RWPE1 (cell line): ENCODE measurements at regions not wholly inside any gene's neighbourhood (a gene's known extent, or its start where the extent isn't known, plus 50 kb on each side); places are given as distances from the start of the nearest gene placed in this dataset.
A peak's percentile ranks its signal among the peaks of the same experiment; 100 is the strongest.

Source experiments
- CTCF ChIA-PET: fragments of 350-600 bp; sonication (Branson Sonifier 250); formaldehyde crosslinking; extraction: SDS; loops from one replicate; lab custom pipeline; 2021; lab: Yijun Ruan, JAX
- POLR2A ChIA-PET: fragments of 400-600 bp; formaldehyde crosslinking; extraction: SDS; loops from one replicate; lab custom pipeline; 2020; ENCODE audit warnings: antibody characterized with exemption; ENCODE audit not compliant: low non-redundant PET; lab: Yijun Ruan, JAX
- DNase-seq: peaks from one replicate; pipeline ENCODE4 v3.0.0; 2012; ENCODE audit warnings: low spot score
- H3K27ac ChIP-seq: fragments of 450-650 bp; 2 replicates; pipeline ENCODE4 v1.5.1; 2017
- TF ChIP-seq, protein P1 (sequence below): fragments of 450-650 bp; conservative IDR thresholded peaks from 2 replicates; pipeline ENCODE4 v1.5.1; 2017; ENCODE audit warnings: low read depth, mild to moderate bottlenecking

- ChIA-PET CTCF (no interaction called here), POLR2A (no interaction called here)
- TF ChIP-seq, protein P1, sequence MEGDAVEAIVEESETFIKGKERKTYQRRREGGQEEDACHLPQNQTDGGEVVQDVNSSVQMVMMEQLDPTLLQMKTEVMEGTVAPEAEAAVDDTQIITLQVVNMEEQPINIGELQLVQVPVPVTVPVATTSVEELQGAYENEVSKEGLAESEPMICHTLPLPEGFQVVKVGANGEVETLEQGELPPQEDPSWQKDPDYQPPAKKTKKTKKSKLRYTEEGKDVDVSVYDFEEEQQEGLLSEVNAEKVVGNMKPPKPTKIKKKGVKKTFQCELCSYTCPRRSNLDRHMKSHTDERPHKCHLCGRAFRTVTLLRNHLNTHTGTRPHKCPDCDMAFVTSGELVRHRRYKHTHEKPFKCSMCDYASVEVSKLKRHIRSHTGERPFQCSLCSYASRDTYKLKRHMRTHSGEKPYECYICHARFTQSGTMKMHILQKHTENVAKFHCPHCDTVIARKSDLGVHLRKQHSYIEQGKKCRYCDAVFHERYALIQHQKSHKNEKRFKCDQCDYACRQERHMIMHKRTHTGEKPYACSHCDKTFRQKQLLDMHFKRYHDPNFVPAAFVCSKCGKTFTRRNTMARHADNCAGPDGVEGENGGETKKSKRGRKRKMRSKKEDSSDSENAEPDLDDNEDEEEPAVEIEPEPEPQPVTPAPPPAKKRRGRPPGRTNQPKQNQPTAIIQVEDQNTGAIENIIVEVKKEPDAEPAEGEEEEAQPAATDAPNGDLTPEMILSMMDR: no peak
- H3K27ac ChIP-seq: no peak overlapping the region
- no peak for DNase-seq
These were observed 436.5 kb upstream of the DAB1 start for GRCh38 chr1:57860325-57860724.

GRCh38 chr1:57858740-57859139 lies 434.9 kb upstream of the DAB1 start:
- H3K27ac ChIP-seq: no peak overlapping the region
- ChIA-PET POLR2A (no interaction called here), CTCF (no interaction called here)
- TF ChIP-seq, protein P1: no peak
- no peak for DNase-seq

DNA sequence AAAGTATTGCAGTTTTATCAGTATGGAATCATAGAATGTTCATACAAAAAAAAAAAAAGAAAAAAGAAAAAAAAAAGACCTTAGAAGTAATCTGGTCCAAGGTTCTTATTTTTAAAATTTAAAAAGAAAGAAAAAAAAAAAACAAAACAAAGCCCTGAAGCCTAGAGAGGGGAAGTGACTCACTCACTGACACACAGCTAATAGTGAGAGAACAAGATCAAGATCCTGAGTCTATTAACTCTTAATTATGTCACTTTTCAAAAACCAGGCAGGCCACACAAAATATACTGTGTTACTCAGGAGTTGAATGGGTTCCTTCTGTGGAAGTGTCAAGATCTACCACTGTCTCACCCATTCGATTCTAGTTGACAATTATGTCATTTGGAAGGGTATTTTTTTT lies 433.9 kb upstream of the DAB1 start:
- ChIA-PET CTCF (interaction anchor here (0.8 kb wide), 1 partner anchor 65 kb away, joined by 5 read pairs; no protein-coding TSS in a partner anchor), POLR2A (no interaction called here)

DNA sequence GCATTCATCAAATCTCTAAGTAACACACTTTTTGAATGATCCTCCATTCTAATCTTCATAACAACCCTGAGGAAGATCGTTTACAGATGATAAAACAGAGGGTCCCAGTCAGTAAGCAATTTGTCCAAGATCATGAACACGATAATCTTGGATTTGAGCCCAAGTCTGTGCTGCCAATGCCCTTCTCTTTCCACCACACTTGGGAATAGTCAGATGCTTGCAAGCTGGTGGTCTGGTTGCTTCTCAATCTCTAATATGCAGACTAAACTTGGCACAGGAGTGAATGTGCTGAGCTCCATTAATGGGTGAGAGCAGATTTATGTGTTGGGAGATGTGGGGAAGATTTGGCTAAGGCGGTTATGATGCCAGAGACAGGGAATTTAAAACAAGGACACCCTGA lies 430.6 kb upstream of the DAB1 start:
- CTCF ChIA-PET: no interaction called here
- H3K27ac ChIP-seq: no peak overlapping the region
- DNase-seq: no peak
- TF ChIP-seq, protein P1: no peak
- POLR2A ChIA-PET: no interaction called here

More for the DNA sequence above, 433.9 kb upstream of the DAB1 start:
- DNase-seq: peak; percentile 42
- no peak overlapping the region for H3K27ac ChIP-seq
- TF ChIP-seq, protein P1: no peak

DNA sequence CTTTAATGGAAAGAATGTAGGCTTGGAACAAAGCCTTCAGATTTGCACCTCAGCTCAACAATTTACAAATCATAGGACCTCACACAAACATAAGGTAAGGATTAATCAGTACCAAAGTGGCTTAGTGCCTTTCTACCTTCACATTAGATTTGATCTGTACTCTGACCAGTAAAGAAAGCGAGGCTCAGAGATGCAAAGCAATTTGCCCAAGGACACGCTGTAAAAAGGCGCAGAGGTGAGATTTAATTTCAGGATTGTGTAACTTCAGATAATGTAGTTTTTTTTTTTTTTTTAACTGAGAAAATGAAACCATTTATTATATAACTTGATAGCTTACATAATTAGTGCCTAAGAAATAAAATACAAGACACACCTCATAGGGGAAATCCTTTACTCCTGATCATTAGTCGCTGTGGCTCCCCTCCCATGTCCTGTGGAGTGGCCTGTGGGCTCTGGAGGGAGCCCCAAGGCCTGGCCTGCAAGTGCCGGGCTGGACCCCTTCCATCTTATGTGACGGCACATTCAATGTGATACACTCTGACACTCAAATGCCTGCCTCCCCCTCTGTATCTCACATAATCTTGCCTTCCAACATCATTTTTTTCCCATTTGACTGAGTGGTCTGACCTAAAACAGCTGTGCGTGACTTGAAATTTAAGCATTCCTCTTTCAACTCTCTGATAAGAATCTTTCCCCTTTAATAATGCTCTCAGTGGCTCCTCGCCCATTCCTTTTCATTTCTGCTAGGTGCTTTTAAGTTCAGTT lies 426.5 kb upstream of the DAB1 start:
- TF ChIP-seq, protein P1: no peak
- CTCF ChIA-PET: interaction anchor here (0.5 to 0.7 kb wide), 2 partner anchors 22 to 423 kb away, joined by 3 read pairs; no protein-coding TSS in a partner anchor
- no peak for DNase-seq
- POLR2A ChIA-PET: no interaction called here
- no peak overlapping the region for H3K27ac ChIP-seq

DNA sequence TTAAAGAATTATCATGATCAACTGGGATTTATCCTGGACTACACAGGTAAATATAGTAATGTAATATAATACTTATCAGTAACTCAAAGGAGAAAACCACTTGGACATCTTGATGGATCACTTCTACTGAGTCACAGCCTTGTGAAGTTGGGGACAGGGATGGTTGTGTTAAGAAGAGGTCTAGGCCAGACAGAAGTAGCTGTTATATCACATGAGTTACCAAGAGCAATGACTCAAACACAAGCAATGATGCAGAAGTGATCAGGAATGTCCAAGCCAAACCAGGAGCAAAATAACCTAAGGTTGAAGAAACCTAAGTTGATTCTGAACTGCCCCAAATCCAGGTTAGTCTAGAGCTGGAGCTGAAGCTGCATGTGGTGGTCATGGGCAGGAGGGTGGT lies 424.5 kb upstream of the DAB1 start:
- no peak for DNase-seq

More for the DNA sequence above, 424.5 kb upstream of the DAB1 start:
- H3K27ac ChIP-seq: no peak overlapping the region
- ChIA-PET POLR2A (no interaction called here), CTCF (no interaction called here)
- TF ChIP-seq, protein P1: no peak
